K562 (cell line): ENCODE measurements at regions not wholly inside any gene's neighbourhood (a gene's known extent, or its start where the extent isn't known, plus 50 kb on each side); places are given as distances from the start of the nearest gene placed in this dataset.

Experiments used
- ATAC-seq: fragments of 200-7000 bp; cut with Tn5 transposase; 3 replicates; pipeline ENCODE4 v1.9.1; 2020; ENCODE audit warnings: moderate library complexity
- BruUV-seq: library from RNA; stranded (reverse); fragments of 400-500 nt; replicated peaks from 2 replicates; lab custom pipeline; 2021; lab: Mats Ljungman, UMichigan
- CTCF ChIA-PET: fragments of 300-600 bp; formaldehyde crosslinking; extraction: SDS; loops from one replicate; lab custom pipeline; 2021; ENCODE audit warnings: low intra/inter-chr PET ratio; lab: Yijun Ruan, JAX
- POLR2A ChIA-PET: fragments of 300-600, 350-650 bp; sonication (Branson Sonifier 250); formaldehyde crosslinking; extraction: SDS; loops from one replicate; lab custom pipeline; 2021; ENCODE audit warnings: antibody characterized with exemption, inconsistent platforms; lab: Yijun Ruan, JAX
- DNase-seq, 4 experiments: peaks; one replicate each; pipeline versions ENCODE4 v3.0.0 to v3.0.0-alpha.2; 2011 to 2018; ENCODE audit warnings: low spot score in 3 of 4, mixed read lengths in 3 of 4; ENCODE audit errors: extremely low read depth in 1 of 4
- FAIRE-seq: peaks from 2 replicates; lab custom pipeline; 2011; peaks lifted over from hg19 to GRCh38; lab: Jason Lieb, UNC
- H2AFZ ChIP-seq: 2 replicates; pipeline ENCODE4 v1.6.0; 2011; ENCODE audit warnings: low read depth, low read length, control low read depth, inconsistent platforms
- H3K27ac ChIP-seq: fragments of 200-600 bp; 3 replicates; pipeline ENCODE4 v1.8.0; 2011; ENCODE audit warnings: low read depth, mild to moderate bottlenecking, control low read depth, inconsistent platforms, low read length, moderate library complexity, mixed read lengths; ENCODE audit errors: extremely low read depth
- H3K27me3 ChIP-seq, 2 experiments: fragments of 300-600 bp in 1 of 2; 2 replicates in 1 of 2; 3 replicates in 1 of 2; pipeline versions ENCODE4 v1.6.0 to v1.8.0; 2011; ENCODE audit warnings: inconsistent platforms in 2 of 2, low read length in 2 of 2, mild to moderate bottlenecking in 1 of 2, mixed read lengths in 1 of 2, moderate library complexity in 1 of 2; ENCODE audit not compliant: control insufficient read depth in 2 of 2, insufficient read depth in 2 of 2
- H3K36me3 ChIP-seq: fragments of 300-600 bp; 3 replicates; pipeline ENCODE4 v1.8.0; 2011; ENCODE audit warnings: mild to moderate bottlenecking, low read length, inconsistent platforms; ENCODE audit not compliant: control insufficient read depth, insufficient read depth
- H3K4me1 ChIP-seq, 2 experiments: fragments of 200-600 bp in 1 of 2; replicated peaks in 1 of 2; 2 replicates in 1 of 2; 3 replicates in 1 of 2; pipeline versions ENCODE4 v1.5.1 to v1.8.0; 2011; ENCODE audit warnings: inconsistent platforms in 2 of 2, low read length in 2 of 2, mild to moderate bottlenecking in 1 of 2, mixed read lengths in 1 of 2, moderate library complexity in 1 of 2; ENCODE audit not compliant: control insufficient read depth in 2 of 2, insufficient read depth in 2 of 2
- H3K4me2 ChIP-seq: 2 replicates; pipeline ENCODE4 v1.6.1; 2011; ENCODE audit warnings: low read length, control low read depth, inconsistent platforms, mixed read lengths; ENCODE audit not compliant: insufficient read depth
- H3K4me3 ChIP-seq: fragments of 200-600 bp; sonication (generic), shearing (Covaris generic); 2 replicates; pipeline ENCODE4 v1.5.1; 2016; ENCODE audit warnings: control low read depth, inconsistent platforms
- H3K79me2 ChIP-seq: fragments of 200-600 bp; 3 replicates; pipeline ENCODE4 v1.8.0; 2011; ENCODE audit warnings: low read length, inconsistent platforms; ENCODE audit not compliant: control insufficient read depth, insufficient read depth
- H3K9ac ChIP-seq, 2 experiments: 2 replicates each; pipeline versions ENCODE4 v1.6.0 to v1.6.1; 2011; ENCODE audit warnings: low read depth in 2 of 2, low read length in 2 of 2, control low read depth in 1 of 2, inconsistent platforms in 1 of 2, mild to moderate bottlenecking in 1 of 2, mixed read lengths in 1 of 2; ENCODE audit not compliant: insufficient read depth in 1 of 2
- H3K9me1 ChIP-seq: one replicate; pipeline ENCODE4 v1.6.0; 2011; ENCODE audit warnings: inconsistent platforms, mild to moderate bottlenecking, low read length, moderate library complexity; ENCODE audit not compliant: control insufficient read depth, insufficient read depth
- H3K9me3 ChIP-seq: replicated peaks from 2 replicates; pipeline ENCODE4 v1.5.1; 2011; ENCODE audit warnings: low read depth, low read length, inconsistent platforms; ENCODE audit not compliant: control insufficient read depth, insufficient read depth
- H4K20me1 ChIP-seq: replicated peaks from 2 replicates; pipeline ENCODE4 v1.6.1; 2011; ENCODE audit warnings: low read length, inconsistent platforms, mixed read lengths; ENCODE audit not compliant: control insufficient read depth, insufficient read depth
- EWSR1 ChIP-seq: fragments of 450-650 bp; IDR thresholded peaks from 2 replicates; pipeline ENCODE4 v1.6.1; 2018; ENCODE audit warnings: borderline replicate concordance, mild to moderate bottlenecking, low read depth, moderate library complexity; ENCODE audit not compliant: partially characterized antibody
- KAT8 ChIP-seq: fragments of 450-650 bp; IDR thresholded peaks from 2 replicates; pipeline ENCODE4 v1.6.1; 2016; ENCODE audit warnings: low read depth, mild to moderate bottlenecking
- SAFB2 ChIP-seq: fragments of 200-400 bp; formaldehyde crosslinking; IDR thresholded peaks from 2 replicates; pipeline ENCODE4 v1.6.1; 2018; ENCODE audit warnings: borderline replicate concordance, low read length, low read depth, moderate library complexity; ENCODE audit not compliant: severe bottlenecking
- SRF ChIP-seq, 2 experiments: fragments of 250-450, 450-650 bp in 1 of 2; sonication (Bioruptor Pico) in 1 of 2; sonication (generic) in 1 of 2; formaldehyde crosslinking; IDR thresholded peaks; 2 replicates each; pipeline versions ENCODE4 v1.5.0 to v1.5.1; 2020 to 2022; ENCODE audit warnings: mild to moderate bottlenecking in 1 of 2, missing genetic modification reagents in 1 of 2
- TCF7L2 ChIP-seq: fragments of 150-350 bp; IDR thresholded peaks from 2 replicates; pipeline ENCODE4 v1.6.1; 2016; ENCODE audit warnings: low read depth, mild to moderate bottlenecking, low read length, moderate library complexity
- WGBS: fragments of 100-300 bp; shearing (Covaris generic); methylation state at CpG from one replicate; pipeline ENCODE4 v1.1.6; 2016; ENCODE audit warnings: low coverage, mixed read lengths; ENCODE audit not compliant: insufficient coverage; ENCODE audit errors: missing lambda C conversion rate; 5-methylcytosine and 5-hydroxymethylcytosine counted together
- in situ Hi-C: fragments of 300-500 bp; cut with MboI; formaldehyde crosslinking; loops from 4 replicates; pipeline ENCODE4 v1.15.0; 2018; ENCODE audit warnings: inconsistent platforms, mixed read lengths
- intact Hi-C: fragments of 100-400 bp; cut with micrococcal nuclease; formaldehyde crosslinking; loops from 2 replicates; pipeline ENCODE4 v1.14.2; 2022
- TF ChIP-seq, protein P1 (sequence below): fragments of 250-450 bp; sonication (Bioruptor Pico); IDR thresholded peaks from 2 replicates; pipeline ENCODE4 v1.8.0; 2022; ENCODE audit warnings: moderate library complexity, mild to moderate bottlenecking, inconsistent platforms

DNA sequence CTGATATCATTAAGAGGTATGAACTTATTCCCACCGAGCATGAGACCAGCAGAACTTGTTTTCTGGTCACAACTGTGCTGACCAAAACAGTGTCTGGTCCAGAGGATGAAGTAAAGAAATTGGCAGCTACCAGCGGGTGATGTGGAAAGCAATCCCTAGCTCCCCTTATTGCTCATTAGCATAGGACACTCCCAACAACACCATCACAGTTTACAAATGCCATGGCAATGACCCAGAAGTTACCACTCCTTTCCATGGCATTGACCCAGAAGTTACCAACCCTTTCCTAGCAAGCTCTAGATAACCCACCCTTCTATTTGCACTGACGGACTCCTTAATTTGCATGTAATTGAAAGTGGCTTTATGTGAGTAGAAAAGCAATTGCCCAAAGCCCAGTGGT lies 1856.1 kb downstream of the OLFM4 start (continued):
- TF ChIP-seq EWSR1: no peak
- TF ChIP-seq, protein P1, sequence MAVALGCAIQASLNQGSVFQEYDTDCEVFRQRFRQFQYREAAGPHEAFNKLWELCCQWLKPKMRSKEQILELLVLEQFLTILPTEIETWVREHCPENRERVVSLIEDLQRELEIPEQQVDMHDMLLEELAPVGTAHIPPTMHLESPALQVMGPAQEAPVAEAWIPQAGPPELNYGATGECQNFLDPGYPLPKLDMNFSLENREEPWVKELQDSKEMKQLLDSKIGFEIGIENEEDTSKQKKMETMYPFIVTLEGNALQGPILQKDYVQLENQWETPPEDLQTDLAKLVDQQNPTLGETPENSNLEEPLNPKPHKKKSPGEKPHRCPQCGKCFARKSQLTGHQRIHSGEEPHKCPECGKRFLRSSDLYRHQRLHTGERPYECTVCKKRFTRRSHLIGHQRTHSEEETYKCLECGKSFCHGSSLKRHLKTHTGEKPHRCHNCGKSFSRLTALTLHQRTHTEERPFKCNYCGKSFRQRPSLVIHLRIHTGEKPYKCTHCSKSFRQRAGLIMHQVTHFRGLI (CRISPR knock-in tag): no peak
- TF ChIP-seq TCF7L2: no peak
- no peak for TF ChIP-seq SAFB2
- TF ChIP-seq, all 486 proteins: peak for 0

DNA sequence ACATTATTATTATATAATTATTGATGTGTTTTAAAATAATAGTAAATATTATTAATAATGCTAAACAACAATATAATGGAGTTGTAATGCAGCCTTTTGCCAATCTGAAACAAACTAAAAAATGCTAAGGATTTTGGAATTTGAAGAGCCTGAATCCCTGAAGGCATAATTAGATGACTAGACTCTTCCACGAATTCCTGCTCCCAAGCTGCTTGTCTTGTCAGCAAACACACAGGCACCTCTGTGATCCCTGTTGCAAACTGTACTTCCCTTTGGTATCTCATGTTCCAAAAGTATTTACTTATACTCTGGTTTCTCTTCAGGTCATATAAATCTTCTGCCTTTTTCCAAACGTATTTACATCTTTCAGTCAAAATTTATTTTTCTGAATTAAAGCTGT lies 1862.4 kb downstream of the OLFM4 start:
- CTCF ChIA-PET: no interaction called here
- POLR2A ChIA-PET: no interaction called here
- 0% methylated on average over 2 of the region's 2 CpGs for WGBS
- DNase-seq: no peak
- Histone ChIP-seq H3K4me2 (no peak overlapping the region), H4K20me1 (no peaks in the 10 kb centered on the region), H2AFZ (no peak overlapping the region), H3K9ac (no peak overlapping the region), H3K36me3 (no peaks in the 10 kb centered on the region), H3K4me3 (no peak overlapping the region), H3K4me1 (no peaks in the 10 kb centered on the region), H3K27ac (no peak overlapping the region), H3K9me1 (no peaks in the 10 kb centered on the region), H3K79me2 (no peaks in the 10 kb centered on the region), H3K9me3 (no peaks in the 10 kb centered on the region), H3K27me3 (no peaks in the 10 kb centered on the region)
- FAIRE-seq: no peak
- BruUV-seq: no TSS peak
- in situ Hi-C loops: no loop called here
- TF ChIP-seq SRF (CRISPR knock-in tag; IDR thresholded peaks at IDR 0.05) (no peak), KAT8 (no peak)
- intact Hi-C loops: no loop called here
- no peak for ATAC-seq
